Smooth muscle cell of the brain vasculature (primary cell): ENCODE measurements at regions not wholly inside any gene's neighbourhood (a gene's known extent, or its start where the extent isn't known, plus 50 kb on each side); places are given as distances from the start of the nearest gene placed in this dataset.

ENCODE experiments used
- DNase-seq: peaks from one replicate; pipeline ENCODE4 v3.0.0-alpha.2; 2012; ENCODE audit warnings: low read depth, low spot score

- DNase-seq: no peak
Observed at GRCh38 chr16:54421220-54421619, 134.6 kb upstream of the IRX3 start.

DNA sequence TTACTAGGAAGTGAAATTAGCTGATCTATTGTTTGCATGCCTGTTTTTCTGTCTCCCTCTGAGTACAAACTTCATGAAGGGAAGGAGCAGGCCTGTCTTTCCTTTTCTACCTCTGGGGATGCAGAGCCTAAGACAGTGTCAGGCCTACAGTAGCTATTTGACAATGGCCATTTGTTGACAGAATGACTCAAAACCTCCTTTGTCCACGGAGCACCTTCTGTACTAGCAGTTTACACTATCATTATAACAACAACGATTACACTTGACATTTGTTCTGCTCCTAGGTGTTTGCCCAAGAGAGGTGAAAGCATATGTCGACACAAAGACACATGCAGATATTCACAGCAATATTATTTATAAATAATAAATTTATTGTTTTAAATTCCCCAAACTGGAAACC is 132.3 kb upstream of the IRX3 start:
- DNase-seq: no peak

DNA sequence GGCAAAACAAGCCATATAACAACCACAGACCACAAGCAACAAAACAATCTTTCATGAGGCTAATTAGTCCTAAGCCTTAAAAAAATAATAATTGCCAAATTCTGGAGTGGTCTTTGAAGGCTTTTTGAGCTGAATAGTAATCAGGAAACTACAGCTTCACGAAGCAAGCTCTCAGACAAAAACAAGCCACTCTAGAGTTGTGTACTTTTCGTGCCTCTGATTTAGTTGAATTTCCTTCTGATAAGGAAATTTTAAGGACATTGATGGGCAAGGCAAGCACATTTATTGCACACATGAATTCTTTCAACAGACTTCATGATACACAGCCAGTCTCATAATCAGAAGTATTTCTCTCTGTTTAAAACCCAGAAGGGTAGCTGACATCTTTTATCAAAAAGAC is 130.8 kb upstream of the IRX3 start:
- DNase-seq: no peak

DNA sequence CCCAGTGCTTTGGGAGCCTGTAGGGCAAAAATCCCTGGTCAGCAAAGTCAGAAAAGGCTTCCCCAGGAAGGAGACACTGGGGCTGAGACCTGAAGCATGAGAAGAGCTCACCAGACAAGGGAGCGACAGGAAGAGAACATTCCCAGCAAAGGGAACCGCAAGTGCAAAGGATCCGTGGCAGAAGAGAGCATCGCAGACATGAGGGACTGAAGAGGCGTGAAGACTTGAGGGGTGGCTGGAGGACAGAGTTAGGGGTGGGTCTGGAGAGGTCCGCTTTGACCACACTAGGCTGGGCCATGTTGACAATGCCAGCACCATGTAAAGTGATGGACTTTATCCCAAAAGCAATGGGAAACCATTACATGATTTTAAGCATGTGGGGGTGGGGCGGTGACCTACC is 128.1 kb upstream of the IRX3 start:
- no peak for DNase-seq

DNA sequence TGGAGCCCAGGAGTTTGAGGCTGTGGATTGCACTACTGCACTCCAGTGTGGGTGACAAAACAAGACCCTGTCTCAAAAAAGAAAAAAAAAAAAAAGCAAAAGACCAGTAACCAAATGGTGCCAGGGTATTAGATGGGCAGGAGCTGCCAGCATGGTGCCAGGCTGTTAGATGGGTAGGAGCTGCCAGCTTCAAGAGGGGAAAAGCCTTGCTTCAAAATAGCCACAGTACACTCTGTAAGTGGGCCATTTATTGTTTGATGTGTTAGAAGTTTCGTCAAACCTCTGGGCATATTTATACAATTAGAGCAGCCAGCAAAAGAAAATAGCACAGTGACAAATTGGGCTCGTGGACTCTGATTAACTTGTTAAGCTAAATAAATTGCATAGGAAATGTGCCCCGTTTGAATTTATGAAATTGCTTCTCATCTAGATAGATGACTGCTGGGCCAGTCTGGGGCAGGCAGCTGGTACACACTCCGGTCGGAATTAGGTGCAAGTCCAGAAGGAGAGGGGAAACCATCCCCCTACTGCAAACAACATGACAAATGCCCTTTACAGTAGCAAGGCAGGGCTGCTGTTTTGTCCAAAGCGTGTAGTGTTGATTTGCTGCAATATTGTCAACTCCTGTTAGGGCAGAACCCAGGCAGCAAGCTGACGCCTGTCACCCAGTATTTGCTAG is 126.3 kb upstream of the IRX3 start:
- no peak for DNase-seq

- DNase-seq: no peak
Observed at GRCh38 chr16:54412037-54412436, 125.5 kb upstream of the IRX3 start.

DNA sequence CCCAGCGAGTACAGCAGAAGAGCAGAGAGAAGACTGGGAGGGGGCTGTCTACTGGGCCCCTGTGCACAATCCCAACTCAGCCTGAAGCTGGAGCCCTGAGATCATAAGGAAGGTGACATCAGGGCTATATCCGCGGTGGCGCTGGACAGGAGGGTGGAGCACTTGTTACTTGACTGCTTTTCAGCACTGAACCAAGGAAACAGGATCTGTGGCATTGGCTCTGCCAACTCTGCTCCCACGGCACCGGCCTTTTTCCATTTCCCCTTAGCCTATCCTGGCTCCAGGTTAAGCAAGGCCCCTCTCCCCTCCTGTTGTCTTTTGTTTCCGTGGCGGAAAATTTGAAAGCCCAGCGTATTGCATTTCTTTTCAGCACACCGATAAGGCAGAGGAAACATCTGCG is 125.0 kb upstream of the IRX3 start:
- DNase-seq: no peak

GRCh38 chr16:54409982-54410381 is 123.4 kb upstream of the IRX3 start:
- no peak for DNase-seq

- DNase-seq: no peak
Observed at GRCh38 chr16:54407596-54407995, 121.0 kb upstream of the IRX3 start.

- no peak for DNase-seq
Observed at GRCh38 chr16:54405478-54405877, 118.9 kb upstream of the IRX3 start.

GRCh38 chr16:54403580-54403979 is 117.0 kb upstream of the IRX3 start:
- DNase-seq: no peak

GRCh38 chr16:54402873-54403272 is 116.3 kb upstream of the IRX3 start:
- DNase-seq: no peak

DNA sequence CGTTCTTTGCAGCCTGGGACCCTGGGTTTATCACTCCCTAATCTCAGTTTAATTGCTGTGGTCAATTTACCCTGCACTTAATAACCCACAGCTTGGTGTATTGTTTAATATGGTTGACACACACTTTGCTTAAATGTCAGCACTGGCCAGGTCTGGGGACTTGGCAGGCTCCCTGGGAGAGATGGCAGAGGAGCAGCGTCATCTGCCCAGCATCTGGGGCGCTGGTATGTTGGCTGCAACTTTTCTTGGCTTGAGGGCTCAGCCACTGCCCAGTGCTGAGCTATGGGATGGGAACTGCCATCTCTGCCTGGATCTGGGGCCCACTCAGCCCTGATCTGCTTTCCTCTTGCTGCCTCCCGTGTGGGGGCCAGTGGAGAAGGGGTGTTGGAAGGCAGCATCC is 115.7 kb upstream of the IRX3 start:
- no peak for DNase-seq

GRCh38 chr16:54400261-54400660 is 113.7 kb upstream of the IRX3 start:
- DNase-seq: no peak

GRCh38 chr16:54398986-54399385 is 112.4 kb upstream of the IRX3 start:
- DNase-seq: no peak

DNA sequence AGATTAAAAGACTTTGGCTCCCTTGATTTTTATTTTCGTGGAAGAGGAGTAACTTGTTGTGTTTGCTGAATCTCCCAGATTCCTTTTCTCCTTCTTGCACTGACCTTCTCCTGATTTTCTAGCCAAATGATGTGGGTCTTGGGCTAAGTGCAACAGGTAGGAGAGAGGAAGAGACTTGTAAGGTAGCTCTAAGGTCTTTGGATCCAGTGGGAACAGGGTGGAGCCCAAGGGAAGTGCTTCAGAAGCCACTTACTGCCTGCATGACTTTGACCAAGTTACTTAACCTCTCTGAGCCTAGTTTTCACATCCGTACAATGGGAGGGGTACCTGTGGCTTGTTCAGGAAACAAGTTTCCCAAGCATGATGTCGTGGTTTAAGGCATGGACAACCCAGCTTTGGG is 111.3 kb upstream of the IRX3 start:
- DNase-seq: no peak

DNA sequence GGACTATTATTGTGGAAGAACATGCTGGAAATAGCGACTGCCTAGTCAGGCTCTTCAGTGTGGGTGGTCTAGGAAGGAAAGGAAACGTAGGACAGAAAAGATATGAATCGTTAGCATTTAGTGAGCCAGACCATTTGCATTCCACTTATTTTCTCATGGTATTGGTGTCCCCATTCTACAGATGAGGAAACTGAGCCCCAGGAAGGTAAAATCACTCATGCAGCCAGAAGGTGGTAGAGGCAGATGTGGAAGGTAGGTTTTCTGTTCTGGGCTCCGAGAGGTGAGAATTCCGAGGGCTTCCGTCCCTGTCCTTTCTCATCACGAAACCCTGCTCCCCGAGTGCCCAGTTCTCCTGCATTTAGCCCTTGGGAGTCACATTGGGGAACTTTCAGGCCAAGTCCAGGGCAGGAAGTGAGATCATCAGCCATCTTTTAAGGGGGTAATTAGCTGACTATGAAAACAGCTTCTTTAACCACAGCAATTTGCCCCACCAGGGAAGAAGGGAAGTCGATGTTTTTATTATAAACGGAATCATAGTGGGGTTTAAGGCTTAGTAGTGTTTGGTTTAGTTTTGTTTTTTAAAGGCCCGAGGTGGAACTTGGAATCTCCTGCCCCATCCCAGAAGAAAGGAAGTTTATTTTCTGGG is 110.7 kb upstream of the IRX3 start:
- DNase-seq: peak; percentile 18

- DNase-seq: no peak
Observed at GRCh38 chr16:54389836-54390494, 103.4 kb upstream of the IRX3 start.

DNA sequence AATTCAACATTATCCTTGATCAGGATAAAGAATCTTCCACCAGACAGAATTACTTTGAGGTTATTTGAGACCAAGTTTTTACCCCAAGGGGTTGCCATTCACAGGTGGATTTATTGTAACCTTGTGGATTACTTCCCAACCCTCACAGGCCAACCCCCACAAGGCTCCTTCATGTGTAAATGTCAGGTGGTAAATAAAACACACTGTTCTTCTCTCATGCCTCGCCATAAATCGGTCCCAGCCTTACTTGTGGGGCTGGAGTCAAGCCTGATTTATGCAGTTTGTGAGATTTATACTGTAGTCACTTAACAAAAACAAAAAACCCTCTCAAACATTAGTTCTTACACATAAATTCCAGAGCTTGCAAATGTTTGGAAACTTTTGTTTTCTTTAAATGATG is 98.6 kb upstream of the IRX3 start:
- DNase-seq: no peak

DNA sequence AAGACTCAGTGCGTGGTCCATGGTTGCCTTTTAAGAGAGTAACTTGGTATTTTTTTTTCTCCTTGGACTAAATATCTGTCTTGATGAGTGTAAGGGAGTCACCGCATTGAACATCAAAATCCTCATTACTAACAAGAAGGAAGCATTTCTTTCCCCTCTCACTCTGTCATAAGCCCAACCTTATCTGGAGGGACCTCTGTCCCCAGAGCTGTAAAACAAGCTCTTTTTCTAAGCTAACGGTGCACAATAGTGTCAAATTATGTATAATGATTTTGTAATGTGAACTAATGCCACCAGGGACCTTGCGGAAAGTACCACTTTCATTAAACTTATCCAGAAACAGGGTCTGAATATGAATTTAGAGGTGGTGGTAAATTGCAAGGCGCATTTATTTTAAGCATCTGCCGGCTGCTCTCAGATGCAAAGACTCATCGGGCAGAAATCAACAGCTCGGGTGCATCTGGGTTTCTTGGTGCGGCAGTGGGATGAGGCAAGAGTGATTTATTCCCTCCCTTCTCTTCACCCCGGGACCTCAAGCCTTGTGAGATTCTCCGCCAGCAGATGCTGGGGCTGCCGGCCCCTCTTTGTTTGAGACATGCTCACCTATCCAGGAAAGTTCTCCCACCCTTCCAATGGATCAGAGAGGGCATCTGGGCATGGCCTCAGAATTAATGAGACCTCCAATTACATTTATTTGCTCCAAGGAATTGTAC is 95.2 kb upstream of the IRX3 start:
- DNase-seq: no peak

- no peak for DNase-seq
Observed at GRCh38 chr16:54375071-54375470, 88.5 kb upstream of the IRX3 start.
